Stromal cell of bone marrow (primary cell): ENCODE measurements at regions not wholly inside any gene's neighbourhood (a gene's known extent, or its start where the extent isn't known, plus 50 kb on each side); places are given as distances from the start of the nearest gene placed in this dataset.
A peak's percentile ranks its signal among the peaks of the same experiment; 100 is the strongest.

Source experiments
- DNase-seq: peaks from one replicate; pipeline ENCODE4 v3.0.0-alpha.2; 2012; ENCODE audit warnings: low read depth

DNA sequence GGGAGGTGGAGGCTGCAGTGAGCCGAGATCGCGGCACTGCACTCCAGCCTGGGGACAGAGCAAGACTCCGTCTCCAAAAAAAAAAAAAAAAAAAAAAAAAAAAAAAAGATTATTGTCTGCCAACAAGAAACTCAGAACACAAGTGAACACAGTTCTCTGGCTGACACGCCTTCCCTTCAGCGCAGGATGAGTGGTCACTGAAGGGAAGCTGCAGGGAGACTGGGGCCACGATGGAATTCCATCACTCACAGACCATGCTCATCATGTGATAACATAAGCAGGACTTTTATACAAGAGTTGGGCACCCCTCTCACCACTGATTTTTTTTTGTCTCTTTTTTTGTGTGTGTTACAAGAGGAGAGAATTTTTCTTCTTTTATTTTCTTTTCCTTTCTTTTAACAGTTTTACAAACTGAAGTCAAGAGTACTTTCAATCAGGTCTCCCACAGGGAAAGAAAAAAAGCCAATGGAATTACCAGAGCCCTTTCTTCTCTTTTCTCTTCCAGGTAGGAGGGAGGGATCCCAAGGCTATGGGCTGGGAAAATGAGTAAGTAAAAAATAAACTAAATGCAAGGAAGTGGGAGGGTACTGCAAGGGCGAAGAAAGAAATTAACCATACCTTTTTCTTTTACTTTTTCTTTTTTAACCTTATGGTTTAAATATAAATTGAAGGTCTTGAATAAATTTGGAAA lies 435.6 kb downstream of the GPM6A start:
- DNase-seq = no peak

GRCh38 chr4:175377203-175377602 lies 434.9 kb downstream of the GPM6A start:
- no peak for DNase-seq

GRCh38 chr4:175378372-175378771 lies 433.7 kb downstream of the GPM6A start:
- no peak for DNase-seq

DNA sequence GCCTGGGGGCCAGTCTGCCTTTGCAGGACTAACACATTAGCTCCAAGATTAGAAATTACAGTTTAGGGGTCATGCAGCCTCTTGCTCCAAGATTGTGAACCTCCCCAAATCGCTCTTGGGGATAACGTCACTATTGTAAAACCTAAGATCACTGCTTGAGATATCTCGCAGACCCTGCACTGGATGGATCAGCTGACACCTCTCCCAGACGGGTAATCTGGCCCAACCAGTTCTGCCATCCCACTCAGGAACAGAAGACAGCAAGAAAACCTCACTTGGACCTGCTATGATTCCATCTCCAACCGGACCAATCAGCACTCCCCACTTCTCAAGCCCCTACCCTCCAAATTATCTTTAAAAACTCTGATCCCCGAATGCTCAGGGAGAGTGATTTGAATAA lies 431.2 kb downstream of the GPM6A start:
- DNase-seq = no peak

DNA sequence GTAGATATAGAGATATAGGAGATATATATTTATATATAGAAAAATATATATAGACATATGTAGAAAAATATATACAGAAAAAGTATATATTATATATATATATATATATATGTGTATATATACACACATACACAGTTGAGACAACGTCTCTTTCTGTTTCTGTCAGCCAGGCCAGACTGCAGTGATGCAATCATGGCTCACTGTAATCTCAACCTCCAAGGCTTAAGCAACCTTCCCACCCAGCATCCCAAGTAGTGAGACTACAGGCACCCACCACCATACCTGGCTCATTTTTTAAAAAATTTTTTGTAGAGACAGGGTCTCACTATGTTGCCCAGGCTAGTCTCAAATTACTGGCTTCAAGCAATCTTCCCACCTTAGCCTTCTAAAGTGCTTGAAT lies 426.3 kb downstream of the GPM6A start:
- no peak for DNase-seq

DNA sequence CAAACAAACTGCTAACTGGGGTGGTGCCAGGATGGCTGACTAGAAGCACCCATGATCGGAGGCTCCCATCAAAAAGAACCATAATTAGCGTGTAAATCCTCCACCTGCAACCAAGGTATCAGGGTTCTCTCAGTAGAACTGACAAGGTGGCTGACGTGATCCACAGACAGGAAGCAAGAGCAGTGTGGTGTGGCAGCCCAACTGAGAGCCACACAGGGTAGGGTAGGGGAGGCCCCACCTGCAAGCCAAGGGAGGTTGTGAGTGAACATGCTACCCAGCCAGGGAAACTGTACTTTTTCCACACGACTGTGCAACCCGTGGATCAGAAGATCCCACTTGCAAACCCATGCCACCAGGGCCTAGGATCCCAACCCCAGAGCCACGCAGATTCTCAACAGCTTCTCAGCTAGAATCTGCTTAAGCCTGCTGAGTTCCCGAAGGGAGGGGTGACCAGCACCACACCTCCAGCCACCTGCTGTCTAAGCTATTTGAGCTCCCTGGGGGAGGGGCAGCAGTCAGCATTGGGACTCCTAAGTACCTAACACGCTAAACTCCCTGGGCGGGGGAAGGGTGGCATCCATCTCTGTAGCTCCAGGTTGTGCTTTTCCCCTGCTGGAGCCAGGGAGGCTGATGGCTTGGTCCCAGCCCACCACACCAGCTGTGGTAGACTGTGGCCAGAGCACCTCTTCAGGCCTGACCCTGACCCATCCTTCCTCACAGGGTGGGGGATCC lies 425.1 kb downstream of the GPM6A start:
- no peak for DNase-seq

DNA sequence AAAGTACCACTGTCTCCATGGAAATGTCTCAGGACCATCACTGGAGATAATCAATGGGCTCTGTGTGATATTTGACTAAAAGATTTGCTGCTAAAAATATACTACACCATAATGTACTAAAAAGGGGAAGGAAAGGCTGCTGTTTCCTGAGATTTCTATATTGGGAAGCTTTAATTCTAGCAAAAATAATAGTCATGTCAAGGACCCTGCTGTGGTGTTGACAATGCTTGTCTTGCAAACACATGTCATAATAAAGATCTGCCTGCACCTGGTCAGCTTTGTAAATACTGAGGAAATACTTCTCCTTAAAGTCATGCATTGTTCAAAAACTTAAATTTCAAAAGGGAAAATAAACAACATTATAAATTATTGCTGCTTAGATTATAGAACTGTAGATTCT lies 417.9 kb downstream of the GPM6A start:
- no peak for DNase-seq

DNA sequence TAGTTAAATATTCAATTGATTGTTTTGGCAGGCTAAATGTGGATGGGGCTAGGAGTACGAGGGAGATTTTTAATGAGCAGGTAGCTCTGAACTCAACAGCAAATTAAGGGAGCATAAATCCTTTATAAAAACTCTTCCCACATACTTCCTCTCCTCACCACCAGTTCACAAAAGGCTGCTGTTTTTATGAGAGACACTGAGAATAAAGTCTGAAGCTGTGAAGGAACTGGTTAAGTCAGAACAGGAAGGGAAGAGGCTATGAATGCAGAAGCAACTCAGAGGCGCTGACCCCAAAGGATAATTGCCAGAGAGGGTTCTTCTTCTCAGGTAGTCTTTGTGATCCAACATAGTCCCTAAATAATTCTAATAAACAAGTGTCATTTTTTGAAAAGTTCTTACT lies 406.1 kb downstream of the GPM6A start:
- DNase-seq = no peak

GRCh38 chr4:175407926-175408325 lies 404.1 kb downstream of the GPM6A start:
- no peak for DNase-seq

DNA sequence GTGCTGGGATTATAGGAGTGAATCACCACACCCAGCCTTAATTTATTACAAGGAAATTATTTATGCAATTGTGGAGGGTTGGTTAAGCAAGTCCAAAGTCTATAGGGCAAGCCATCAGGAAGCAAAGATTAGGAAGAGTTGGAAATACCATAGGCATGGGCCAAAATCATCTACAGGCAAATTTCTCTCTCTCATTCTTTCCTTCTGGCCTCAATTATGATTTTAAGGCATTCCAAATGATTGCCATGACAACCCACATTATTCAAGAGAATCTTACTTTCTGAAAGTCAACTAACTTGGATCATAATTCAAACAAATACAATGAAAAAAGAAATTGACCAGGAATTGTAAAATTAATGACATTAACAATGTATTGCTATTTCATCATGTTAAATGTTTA lies 400.8 kb downstream of the GPM6A start:
- no peak for DNase-seq

GRCh38 chr4:175412161-175412560 lies 399.9 kb downstream of the GPM6A start:
- DNase-seq = no peak

DNA sequence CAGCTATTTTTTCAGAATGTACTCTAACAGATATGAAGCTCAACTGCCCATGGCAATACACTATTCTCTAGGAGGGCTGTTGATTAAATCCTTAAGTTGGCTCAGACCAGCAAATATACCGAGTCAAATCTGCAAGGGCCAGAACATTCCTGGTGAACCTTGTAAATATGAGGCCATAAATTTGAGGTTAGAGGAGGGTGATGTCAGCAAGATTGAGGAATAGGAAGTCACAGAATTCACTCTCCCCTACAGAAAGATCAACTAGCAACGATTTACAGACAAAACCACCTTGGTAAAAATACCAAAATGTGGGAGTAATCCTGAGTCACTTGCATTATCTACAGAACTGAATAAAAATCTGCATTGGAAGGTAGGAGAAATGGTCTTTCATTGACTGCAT lies 399.3 kb downstream of the GPM6A start:
- DNase-seq = peak; percentile 36

- no peak for DNase-seq
Observed at GRCh38 chr4:175413561-175413960, 398.5 kb downstream of the GPM6A start.

GRCh38 chr4:175414602-175415001 lies 397.5 kb downstream of the GPM6A start:
- DNase-seq = no peak

GRCh38 chr4:175418516-175418915 lies 393.5 kb downstream of the GPM6A start:
- no peak for DNase-seq

GRCh38 chr4:175419236-175419718 lies 392.8 kb downstream of the GPM6A start:
- peak; percentile 96 for DNase-seq

- no peak for DNase-seq
Observed at GRCh38 chr4:175421506-175421905, 390.6 kb downstream of the GPM6A start.

GRCh38 chr4:175422331-175422730 lies 389.7 kb downstream of the GPM6A start:
- no peak for DNase-seq

GRCh38 chr4:175424111-175424510 lies 388.0 kb downstream of the GPM6A start:
- DNase-seq = no peak

DNA sequence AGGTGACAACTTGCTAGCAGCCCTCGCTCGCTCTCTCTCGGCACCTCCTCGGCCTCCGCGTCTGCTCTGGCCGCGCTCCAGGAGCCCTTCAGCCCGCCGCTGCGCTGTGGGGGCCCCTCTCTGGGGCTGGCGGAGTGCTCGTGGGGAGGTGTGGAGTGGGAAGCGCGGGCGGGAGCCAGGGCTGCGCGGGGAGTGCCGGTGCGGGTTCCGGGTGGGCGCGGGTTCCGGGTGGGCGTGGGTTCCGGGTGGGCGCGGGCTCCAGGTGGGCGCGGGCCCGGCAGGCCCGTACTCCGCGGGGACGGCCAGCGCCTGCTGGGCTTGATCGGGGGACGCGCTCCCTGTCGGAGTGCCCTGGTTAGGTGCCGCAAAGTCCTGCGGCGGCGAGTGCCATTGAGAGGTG lies 384.3 kb downstream of the GPM6A start:
- DNase-seq = no peak

DNA sequence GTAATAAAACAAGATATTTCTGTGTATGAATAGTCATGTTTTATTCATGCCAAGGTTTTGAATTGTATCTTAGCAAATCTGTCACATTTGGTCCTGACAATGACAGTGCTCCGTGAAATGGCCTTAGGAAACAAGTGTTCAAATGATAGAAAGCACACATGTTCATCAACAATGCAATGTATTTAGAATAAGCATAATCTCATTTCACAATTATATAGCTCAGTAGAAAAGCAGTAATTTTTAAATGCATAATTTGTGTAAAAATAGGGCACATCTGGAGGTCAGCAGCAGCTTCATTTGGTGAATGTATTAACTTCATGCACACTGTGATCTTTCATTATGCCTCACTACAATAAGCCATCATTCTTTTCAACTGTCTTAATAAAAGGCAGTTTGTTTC lies 380.4 kb downstream of the GPM6A start:
- DNase-seq = no peak

DNA sequence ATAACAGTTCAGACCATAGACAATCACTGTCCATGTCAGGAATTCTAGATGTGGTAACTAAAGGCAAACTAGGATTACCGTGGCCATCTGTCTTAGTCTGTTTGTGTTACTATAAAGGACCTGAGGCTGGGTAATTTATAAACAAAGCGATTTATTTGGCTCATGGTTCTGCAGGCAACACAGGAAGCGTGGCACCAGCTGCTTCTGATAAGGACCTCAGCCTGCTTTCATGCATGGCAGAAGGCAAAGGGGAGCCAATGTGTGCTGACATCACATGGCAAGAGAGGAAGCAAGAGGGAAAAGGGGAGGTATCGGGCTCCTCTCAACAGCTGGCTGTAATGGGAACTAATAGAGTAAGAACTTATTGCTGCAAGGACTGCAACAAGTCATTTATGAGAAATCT lies 376.7 kb downstream of the GPM6A start:
- no peak for DNase-seq

DNA sequence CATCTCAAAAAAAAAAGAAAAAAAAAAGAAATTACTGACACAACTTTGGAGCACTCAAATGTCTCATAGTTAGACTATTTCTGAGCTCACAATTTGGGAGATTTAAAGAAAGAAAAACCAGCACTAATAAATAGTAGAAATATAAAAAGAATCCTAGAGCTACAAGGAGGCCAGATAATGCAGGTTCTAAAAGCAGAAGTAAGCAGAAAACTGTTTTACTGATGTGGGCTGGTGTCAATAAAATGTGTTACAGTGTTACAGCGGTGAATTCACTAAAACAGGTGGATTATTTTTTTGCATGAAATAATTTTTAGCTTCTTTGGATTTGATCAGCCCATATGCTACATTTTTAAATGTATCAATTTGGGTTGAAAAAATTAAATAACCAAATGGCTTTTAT lies 375.9 kb downstream of the GPM6A start:
- DNase-seq = no peak

DNA sequence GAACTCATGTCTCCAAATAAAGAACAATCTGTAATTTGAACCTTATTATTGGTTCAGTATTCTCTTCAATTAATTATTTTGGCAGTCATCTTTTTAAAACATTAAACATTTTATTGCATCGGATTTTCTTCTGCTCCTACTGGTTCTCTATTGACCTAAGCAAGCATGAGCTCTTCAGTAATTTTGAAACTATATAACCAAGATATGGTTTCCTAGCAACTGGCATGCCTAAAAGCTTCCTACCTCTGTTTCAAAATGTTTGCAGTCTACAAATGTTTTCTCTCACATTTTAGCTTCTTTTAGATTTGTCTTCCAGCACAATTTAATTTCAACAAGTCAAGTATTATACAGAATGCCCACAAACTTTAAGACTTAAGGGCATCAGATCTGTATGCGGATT lies 371.3 kb downstream of the GPM6A start:
- DNase-seq = no peak
